Thyroid gland (tissue), 4 donors: ENCODE measurements at regions not wholly inside any gene's neighbourhood (a gene's known extent, or its start where the extent isn't known, plus 50 kb on each side); places are given as distances from the start of the nearest gene placed in this dataset. TPM values are rescaled to one million over a fixed set of nuclear protein-coding genes. Genes with fewer than 3 reads are reported as not detected.
"Not testable (repeated sequence)": the region's sequence is repeated elsewhere in the genome, so short reads cannot be mapped to it uniquely, and the experiment has no call there.

Experiments
- DNase-seq, 2 donors: peaks; one replicate each; pipeline ENCODE4 v3.0.0-alpha.2; 2019
- H3K27ac ChIP-seq, 3 donors: fragments of 200-600 bp; sonication (generic); 1 replicate in 2 of 3; 2 replicates in 1 of 3; pipeline ENCODE4 v1.5.1; 2016 to 2019; ENCODE audit warnings: mild to moderate bottlenecking in 1 of 3, moderate library complexity in 1 of 3
- H3K27me3 ChIP-seq: fragments of 200-600 bp; sonication (generic); one replicate; pipeline ENCODE4 v1.5.1; 2019
- H3K36me3 ChIP-seq, 2 donors: fragments of 200-600 bp; sonication (generic); one replicate each; pipeline ENCODE4 v1.5.1; 2016 to 2019
- H3K4me1 ChIP-seq, 2 donors: fragments of 200-600 bp; sonication (generic); one replicate each; pipeline ENCODE4 v1.5.1; 2017 to 2019
- H3K4me3 ChIP-seq, 3 donors: fragments of 200-600 bp; sonication (generic); replicated peaks in 1 of 3; 1 replicate in 2 of 3; 2 replicates in 1 of 3; pipeline ENCODE4 v1.5.1; 2016; ENCODE audit warnings: mild to moderate bottlenecking in 1 of 3
- H3K9me3 ChIP-seq: fragments of 200-600 bp; sonication (generic); one replicate; pipeline ENCODE4 v1.5.1; 2017
- POLR2A ChIP-seq, 2 donors: fragments of 450-650 bp; IDR thresholded peaks; one replicate each; pipeline ENCODE4 v1.6.1; 2017; ENCODE audit warnings: antibody characterized with exemption in 2 of 2, mild to moderate bottlenecking in 2 of 2, moderate library complexity in 1 of 2
- WGBS, 2 donors: methylation state at CpG; one replicate each; pipeline ENCODE4 v1.1.5; 2017; 5-methylcytosine and 5-hydroxymethylcytosine counted together
- intact Hi-C: fragments of 100-400 bp; cut with DNase I; formaldehyde crosslinking; loops from one replicate; pipeline ENCODE4 v1.15.1; 2023
- small RNA-seq: library from RNA; depleted of rRNA; stranded (forward); fragments of <200 nt; gene quantifications from one replicate; pipeline ENCODE3, GENCODE V24; 2016
- TF ChIP-seq, protein P1 (sequence below), 6 experiments: fragments of 200-600 bp in 3 of 6; fragments of 450-650 bp in 3 of 6; sonication (generic) in 3 of 6; IDR thresholded peaks; one replicate each; pipeline ENCODE4 v1.5.1; 2016 to 2019; ENCODE audit warnings: antibody characterized with exemption in 6 of 6, mild to moderate bottlenecking in 2 of 6, inconsistent platforms in 1 of 6, moderate library complexity in 1 of 6

DNA sequence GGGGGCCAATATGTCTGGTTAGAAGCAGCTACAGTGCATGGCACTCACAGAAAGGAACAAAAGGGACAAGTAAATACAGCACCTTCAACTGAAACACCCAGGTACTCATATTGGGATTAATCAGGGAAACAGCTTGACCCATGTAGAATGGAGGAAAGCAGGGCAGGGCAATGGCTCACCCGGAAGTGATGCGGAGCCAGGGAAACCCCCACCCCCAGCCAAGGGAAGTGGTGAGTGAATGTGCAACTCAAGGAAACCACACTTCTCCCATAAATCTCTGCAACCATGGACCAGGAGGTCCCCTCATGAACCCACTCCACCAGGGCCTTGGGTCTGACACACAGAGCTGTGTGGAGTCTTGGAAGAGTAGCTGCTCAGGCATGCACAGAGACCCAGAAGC, 117.1 kb downstream of the MTHFS start:
- Histone ChIP-seq H3K4me1 (peaks cover 0 to 6% of the 10 kb centered on the region in 2 donors), H3K4me3 (no peak overlapping the region), H3K9me3 (no peaks in the 10 kb centered on the region), H3K27ac (no peak overlapping the region), H3K36me3 (no peaks in the 10 kb centered on the region), H3K27me3 (no peaks in the 10 kb centered on the region)
- no peak for TF ChIP-seq POLR2A (IDR thresholded peaks at IDR 0.05)
- TF ChIP-seq, protein P1, sequence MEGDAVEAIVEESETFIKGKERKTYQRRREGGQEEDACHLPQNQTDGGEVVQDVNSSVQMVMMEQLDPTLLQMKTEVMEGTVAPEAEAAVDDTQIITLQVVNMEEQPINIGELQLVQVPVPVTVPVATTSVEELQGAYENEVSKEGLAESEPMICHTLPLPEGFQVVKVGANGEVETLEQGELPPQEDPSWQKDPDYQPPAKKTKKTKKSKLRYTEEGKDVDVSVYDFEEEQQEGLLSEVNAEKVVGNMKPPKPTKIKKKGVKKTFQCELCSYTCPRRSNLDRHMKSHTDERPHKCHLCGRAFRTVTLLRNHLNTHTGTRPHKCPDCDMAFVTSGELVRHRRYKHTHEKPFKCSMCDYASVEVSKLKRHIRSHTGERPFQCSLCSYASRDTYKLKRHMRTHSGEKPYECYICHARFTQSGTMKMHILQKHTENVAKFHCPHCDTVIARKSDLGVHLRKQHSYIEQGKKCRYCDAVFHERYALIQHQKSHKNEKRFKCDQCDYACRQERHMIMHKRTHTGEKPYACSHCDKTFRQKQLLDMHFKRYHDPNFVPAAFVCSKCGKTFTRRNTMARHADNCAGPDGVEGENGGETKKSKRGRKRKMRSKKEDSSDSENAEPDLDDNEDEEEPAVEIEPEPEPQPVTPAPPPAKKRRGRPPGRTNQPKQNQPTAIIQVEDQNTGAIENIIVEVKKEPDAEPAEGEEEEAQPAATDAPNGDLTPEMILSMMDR (IDR thresholded peaks at IDR 0.05): no peak
- intact Hi-C loops: no loop called here
- DNase-seq: no peak
- 88 to 100% methylated on average over 2 of the region's 2 CpGs for WGBS, 2 donors

DNA sequence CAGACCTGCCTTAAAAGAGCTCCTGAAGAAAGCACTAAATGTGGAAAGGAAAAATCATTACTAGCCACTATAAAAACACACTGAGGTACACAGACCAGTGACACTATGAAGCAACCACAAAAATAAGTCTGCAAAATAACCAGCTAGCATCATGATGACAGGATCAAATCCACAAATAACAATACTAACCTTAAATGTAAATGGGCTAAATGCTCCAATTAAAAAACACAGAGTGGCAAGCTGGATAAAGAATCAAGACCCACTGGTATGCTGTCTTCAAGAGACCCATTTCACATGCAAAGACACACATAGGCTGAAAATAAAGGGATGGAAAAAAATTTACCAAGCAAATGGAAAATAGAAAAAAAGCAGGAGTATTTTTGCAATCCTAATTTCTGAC, 114.5 kb downstream of the MTHFS start:
- H3K27ac ChIP-seq, H3K4me3 ChIP-seq, H3K27me3 ChIP-seq, intact Hi-C loops, H3K9me3 ChIP-seq, H3K4me1 ChIP-seq, H3K36me3 ChIP-seq, DNase-seq: not testable (repeated sequence)

Small RNA genes lying in the stretch of these regions (small RNA-seq; reads per million reads assigned to genes)
- not detected for gene AC026826.2
- gene AC026826.3: not detected
